CD4-positive, alpha-beta T cell treated with Interleukin-2 at 100 ng/mL for 4 hours (primary cell): ENCODE measurements at regions not wholly inside any gene's neighbourhood (a gene's known extent, or its start where the extent isn't known, plus 50 kb on each side); places are given as distances from the start of the nearest gene placed in this dataset.

Experiments
- DNase-seq: peaks from one replicate; pipeline ENCODE4 v3.0.0-alpha.2; 2020; ENCODE audit warnings: low spot score

GRCh38 chr2:196249171-196249570, 77.8 kb upstream of the STK17B start:
- no peak for DNase-seq

DNA sequence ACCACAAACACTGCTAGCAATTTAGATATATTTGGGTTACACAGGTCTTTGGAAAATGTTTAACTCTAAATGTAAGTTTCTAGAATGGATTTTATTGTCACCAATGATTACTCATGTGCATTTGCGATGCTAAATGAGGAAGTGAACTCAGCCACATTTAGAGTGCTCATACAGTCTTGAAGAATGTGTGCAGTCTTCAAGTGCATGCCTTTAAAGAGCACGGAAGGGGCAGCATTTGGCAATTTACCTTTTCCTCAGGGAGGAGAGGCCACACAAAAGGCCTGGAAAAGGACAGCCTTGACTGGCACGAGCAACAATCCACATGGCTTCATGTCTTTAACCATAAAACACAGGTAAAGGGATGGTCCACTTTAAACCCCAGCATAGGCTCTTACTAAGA, 78.5 kb upstream of the STK17B start:
- no peak for DNase-seq

DNA sequence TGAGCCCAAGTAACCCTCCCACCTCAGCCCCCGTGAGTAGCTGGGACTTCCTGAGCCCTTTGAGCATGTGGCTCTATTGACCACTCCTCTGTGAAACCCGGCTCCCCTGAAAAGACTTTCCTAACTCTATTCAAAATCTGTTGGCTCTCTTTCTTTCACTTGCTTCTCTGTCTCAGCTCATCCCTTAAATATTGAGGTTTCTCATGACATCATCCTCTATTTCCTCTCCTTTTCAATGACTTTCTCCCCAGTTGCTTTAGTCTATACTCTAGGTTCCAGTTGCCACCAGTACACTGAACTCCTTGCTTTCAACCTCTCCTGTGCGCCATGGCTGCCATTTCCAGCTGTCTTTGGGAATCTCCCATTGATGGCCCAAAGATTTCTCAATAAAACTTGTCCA, 79.8 kb upstream of the STK17B start:
- DNase-seq, result no peak

DNA sequence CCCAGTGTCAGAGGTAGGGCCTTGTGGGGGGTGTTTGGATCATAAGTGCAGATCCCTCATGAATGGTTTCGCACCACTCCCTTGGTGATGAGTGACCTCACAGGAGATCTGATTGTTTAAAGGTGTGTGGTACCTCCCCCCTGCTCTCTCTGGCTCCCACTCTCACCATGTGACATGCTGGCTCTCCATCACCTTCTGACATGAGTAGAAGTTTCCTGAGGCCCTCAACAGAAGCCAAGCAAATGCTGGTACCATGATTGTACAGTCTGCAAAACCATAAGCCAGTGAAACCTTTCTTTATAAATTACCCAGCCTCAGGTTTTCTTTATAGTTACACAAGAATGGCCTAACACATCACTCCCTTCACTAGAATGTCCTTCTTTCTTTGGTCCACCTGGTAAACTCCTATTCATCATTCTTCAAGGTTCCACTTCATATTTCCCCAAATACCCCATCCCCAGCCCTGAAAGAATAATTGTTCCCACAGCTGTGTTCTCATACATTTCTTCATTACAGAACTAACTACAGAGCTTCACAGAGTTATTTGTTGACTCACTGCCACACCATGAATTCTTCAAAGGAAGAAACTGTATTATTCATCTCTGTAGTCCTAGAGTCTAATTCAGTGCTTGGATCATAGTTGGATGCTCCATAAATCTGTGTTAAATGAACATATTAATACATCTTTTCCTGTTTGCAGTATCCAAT, 81.2 kb upstream of the STK17B start:
- DNase-seq, result no peak

GRCh38 chr2:196253116-196253480, 81.7 kb upstream of the STK17B start:
- DNase-seq, result no peak

DNA sequence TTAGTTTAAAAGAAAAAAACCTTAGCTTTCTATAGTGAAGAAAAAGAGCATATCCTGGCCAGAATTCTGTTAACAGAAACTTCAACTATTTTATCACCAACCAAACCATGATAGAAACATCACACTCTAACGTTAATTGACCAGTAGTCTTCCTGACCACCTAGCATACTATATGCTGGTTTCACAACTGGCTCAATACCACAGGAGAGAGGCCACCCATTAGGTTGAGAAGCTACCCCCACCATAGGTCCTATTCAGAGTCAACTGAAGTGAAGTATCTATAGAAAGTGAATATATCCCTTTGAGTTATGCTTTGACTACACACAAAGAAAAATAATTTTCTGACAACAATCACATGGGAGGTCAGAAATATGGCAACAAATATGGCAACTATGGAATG, 85.2 kb upstream of the STK17B start:
- DNase-seq, result no peak

DNA sequence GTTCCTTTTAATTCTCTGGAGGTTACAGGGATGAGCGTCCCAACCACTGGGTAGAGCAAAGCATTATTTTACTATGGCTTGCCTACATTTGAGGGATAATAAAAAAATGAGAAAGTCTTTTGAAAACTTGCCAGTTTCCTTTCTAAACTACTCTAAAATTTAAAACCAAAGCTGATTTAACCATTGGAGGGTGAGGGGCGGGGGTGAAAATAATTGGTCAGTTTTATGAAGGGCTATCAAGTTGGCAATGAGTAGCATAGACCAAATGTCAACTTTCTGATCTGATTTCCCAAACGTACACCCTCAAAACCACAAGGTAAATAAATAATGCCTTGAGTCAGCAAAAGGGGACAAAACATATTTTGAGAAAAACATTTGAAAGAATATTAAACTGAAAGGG, 85.7 kb upstream of the STK17B start:
- no peak for DNase-seq

DNA sequence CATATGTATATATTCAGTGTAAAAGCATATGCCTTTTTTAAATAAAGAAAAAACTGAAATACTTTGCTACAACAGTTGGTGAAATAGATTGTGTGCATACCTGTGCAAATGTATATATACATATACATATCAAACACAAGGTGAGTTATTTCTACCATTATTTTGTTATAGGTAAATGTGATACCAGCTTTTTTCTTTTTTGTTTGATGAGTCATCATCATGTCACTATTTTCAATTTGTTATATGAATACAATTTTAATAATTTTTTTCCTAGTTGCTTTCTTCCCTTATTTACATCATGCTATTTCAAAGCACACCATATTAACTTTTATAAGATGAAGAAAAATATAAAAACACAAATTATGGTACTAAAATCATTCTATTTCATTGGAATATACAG, 87.0 kb upstream of the STK17B start:
- DNase-seq, result no peak

DNA sequence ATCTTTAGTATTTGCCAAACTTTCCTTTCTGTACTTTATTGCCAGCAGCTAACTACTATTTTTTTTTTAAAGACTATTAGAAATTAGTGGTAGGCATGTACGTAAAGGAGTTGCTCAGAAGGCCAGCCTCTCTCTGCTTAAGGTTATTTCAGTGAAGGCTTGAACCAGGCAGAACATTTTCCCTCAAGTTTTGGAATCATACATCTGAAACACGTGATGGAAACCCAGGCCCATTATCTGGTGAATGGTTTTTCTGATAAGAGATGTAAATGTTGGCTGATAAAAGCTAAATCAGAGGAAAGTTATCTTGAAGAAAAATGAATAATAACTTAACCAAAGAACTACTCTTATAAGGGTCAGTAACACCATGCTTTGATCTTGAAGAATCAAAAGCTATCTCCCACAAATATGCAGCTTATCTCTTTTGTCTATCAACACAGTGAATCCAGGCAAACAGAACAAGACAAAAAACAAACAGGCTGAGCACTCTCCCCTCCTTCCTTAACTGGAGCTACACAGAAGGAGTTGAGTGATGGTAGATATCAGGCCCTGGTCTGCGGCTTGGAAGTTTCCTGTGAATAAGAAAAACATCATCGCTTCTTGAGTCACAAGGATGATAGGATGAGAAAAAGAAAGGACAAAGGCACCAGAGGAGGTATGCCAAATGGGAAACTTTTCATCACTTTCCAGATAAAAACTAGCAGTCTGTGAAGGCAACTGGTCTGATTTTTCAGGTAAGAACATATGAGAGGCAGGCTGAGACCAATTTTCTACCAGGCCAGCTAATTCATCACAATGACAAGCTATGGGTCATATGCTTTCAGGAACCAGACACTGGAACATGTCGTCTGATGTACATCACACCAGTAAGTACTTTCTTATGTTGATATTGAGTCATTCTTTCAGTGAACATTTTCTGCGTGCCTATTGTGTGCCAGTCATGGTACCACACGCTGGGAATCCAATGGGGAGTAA, 88.4 kb upstream of the STK17B start:
- DNase-seq, result peak; percentile 68

DNA sequence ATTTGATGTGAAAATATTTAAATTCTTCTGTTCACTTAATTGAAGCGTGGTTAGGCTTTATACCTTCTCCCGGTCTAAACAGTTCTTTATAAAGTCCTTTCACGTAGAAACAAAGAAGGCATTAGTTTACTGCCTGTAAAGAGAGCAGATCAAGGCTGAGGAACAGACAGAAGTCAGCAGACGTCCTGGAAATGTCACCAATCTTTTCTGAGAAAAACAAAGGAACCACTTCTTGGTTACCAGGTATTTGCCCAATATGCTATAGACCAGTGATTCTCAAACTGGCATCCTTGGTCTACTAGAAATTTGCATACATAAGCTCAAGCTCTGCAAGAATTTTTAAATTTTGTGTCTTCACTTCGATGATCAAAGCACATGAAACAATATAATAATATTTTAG, 89.2 kb upstream of the STK17B start:
- DNase-seq, result peak; percentile 78

DNA sequence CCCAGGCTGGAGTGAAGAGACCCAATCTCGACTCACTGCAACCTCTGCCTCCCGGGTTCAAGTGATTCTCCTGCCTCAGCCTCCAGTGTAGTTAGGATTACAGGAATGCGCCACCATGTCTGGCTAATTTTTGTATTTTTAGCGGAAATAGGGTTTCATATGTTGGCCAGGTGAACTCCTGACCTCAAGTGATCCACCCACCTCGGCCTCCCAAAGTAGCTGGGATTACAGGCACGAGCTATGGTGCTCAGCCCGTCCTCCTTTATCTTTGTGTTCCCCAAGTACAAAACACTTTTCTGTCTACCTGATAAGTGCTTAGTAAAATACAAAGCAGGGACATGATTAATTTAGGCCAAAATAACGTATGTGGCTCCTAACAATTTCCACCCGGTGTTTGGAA, 91.2 kb upstream of the STK17B start:
- DNase-seq, result no peak

DNA sequence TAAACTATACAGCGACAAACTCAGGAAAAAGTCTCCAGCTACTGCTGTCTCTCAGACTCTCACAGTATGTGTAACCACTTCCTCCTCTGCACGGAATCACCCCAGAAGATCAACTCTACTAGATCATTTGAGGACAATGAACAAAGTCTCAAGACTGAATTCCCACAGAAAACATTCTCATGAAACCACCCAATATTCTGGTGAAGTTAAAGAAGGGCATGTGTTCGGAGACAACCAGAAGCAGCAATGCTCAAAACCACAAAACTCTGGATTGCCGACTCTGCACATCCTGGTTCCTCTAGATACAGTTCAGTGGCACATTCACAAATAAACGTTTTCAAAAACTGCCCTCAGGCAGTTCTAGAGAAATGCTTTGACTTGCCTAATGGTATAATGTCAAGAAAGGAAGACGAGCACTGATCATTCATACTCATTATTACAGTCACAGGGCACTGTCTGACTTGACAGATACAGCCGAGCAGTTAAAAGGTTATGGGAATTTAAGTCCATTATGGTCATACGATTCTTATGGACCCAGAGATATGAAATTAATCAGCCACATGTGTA, 91.9 kb upstream of the STK17B start:
- DNase-seq, result peak; percentile 79

DNA sequence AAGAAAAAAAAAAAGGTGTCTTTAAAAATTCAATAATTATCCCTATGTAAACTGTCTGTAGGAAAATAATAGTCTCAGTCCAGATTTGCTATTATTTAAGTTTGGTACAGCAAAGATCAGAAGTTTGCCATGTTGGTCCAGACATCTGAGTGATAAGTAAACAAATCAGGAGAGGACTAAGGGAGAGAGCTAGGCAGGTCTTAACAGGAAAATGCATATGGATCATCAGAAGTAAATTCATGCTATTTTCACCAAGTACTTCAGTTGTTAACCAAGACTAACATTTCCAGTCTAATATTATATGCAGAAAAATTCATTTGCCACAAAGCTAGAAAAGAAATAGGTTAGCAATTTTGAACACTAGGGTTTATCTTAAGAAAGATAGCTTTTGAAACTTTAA, 95.0 kb upstream of the STK17B start:
- no peak for DNase-seq

DNA sequence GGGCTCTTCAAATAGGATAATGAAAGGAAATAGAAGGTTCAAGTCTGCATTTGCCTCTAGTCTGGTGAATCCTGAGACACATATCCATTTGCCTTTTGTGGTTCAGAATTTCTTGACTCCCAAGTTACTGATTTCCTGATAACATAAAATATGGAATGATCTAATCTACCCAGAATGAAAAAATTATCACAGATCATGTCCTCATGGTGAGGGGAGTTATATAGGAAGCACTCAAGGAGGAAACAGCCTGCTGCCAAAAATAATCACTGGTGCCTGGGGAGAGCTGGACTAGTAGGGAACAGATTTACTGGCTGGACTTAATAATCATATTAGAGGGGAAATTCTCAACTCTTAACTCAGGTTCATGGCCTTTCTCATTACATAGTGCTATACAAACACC, 95.5 kb upstream of the STK17B start:
- DNase-seq, result no peak

- no peak for DNase-seq
Observed at GRCh38 chr2:196268025-196268424, 96.6 kb upstream of the STK17B start.

DNA sequence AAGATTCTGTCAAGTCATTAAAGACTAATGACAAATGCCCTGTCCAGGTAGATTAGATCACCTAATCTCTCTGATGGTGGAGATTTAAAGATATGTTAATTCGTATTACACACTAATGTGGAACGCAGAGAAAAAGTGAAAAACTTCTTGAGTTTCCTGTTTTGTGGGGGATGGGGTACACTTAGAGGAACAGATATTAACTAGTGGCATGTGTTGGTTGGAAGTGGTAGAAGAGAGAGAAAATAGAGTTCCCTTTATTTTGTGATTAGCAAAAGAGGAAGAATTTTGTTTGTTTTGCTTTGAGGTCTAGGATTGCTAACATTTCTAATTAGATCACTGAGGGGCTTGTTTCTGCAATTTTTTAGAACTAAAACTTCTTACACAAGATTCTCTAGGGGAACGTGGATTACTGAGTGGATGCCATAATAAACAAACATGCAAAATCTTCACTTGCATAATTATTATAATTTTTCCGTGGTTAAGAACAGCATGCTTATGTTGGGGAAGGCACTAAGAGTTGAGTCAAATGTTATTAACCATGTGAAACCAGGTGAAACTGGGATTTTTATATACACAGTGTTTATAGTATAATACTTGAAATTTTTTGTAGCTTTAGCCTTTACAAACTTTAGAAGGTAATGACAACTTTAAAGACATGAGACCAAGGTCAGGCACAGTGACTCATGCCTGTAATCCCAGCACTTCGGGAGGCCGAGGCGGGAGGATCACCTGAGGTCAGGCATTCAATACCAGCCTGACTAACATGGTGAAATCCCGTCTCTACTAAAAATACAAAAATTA, 97.4 kb upstream of the STK17B start:
- DNase-seq, result peak; percentile 28

DNA sequence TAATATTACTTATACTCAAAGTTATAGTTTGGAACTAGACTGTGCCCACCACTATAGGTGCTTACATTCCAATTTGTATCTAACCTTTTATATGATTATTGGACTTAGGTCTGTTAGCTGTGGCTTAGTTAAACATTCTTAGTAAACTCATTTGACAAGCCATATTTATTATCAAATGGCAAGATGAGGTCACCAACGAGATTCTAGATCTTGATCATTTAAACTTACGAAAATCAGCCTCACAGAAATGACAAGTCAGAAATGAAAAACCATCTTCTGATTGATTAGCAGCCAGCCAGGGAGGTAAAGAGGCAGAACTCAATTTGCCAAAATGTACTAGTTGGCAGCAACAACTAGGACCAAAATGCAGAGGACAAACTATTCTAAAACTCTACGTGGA, 100.4 kb upstream of the STK17B start:
- no peak for DNase-seq

DNA sequence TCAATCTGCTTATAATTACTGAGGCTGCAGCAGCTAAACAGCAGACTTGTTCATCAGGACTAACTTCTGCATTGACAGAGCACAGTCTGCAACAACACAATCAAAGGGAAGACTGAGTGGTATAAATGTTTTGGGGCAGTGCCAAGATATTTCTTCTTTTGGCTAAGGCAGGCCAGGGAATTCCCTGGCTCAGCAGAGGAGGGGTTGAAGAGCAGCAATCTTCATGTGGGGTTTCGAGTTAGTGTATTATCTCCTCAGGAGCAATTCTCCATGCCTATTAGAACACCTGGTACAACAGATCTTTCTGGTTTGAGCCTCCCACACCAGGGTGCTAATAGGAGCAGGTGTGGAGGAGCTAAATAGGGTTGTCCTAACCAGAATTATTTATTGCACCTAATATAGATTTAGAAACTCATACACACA, 103.0 kb upstream of the STK17B start:
- peak; percentile 49 for DNase-seq

GRCh38 chr2:196275646-196276352, 104.4 kb upstream of the STK17B start:
- peak; percentile 20 for DNase-seq

DNA sequence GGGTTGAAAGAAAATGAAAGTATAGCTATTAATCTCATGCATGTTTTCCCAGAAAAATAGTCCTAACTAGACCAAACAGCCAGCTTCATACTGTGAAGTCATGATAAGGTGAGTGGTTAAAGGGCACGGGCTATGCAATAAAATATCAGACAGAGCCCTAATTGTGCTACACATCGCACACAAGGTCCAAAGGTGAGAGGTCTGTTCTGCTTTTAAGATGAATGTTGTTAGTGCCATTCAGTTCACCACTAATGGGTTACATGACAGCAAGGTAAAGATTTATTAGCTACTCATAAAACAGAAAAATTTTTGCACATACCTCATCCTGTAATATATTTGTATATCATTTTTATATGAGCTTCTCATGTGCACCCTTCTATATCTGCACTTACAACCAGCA, 105.0 kb upstream of the STK17B start:
- no peak for DNase-seq

- peak; percentile 64 for DNase-seq
Observed at GRCh38 chr2:196277002-196277401, 105.6 kb upstream of the STK17B start.

- peak; percentile 44 for DNase-seq
Observed at GRCh38 chr2:196278491-196278911, 107.1 kb upstream of the STK17B start.
